H1 (cell line): ENCODE measurements at regions not wholly inside any gene's neighbourhood (a gene's known extent, or its start where the extent isn't known, plus 50 kb on each side); places are given as distances from the start of the nearest gene placed in this dataset.

Source experiments
- NANOG ChIP-seq: IDR thresholded peaks from 2 replicates; pipeline ENCODE4 v1.6.1; 2011; ENCODE audit warnings: low read length, low read depth, mild to moderate bottlenecking, inconsistent platforms; ENCODE audit not compliant: insufficient read depth, poor library complexity, severe bottlenecking
- POLR2A ChIP-seq, 2 experiments: IDR thresholded peaks; 1 replicate in 1 of 2; 2 replicates in 1 of 2; pipeline ENCODE4 v1.6.1; 2011; ENCODE audit warnings: low read depth in 2 of 2, low read length in 2 of 2, mild to moderate bottlenecking in 2 of 2; ENCODE audit errors: control extremely low read depth in 1 of 2
- SAP30 ChIP-seq: fragments of 300-600 bp; sonication (generic); IDR thresholded peaks from 2 replicates; pipeline ENCODE4 v1.7.1; 2012; ENCODE audit warnings: low read length, moderate library complexity, mild to moderate bottlenecking, inconsistent platforms; ENCODE audit not compliant: insufficient read depth, insufficient replicate concordance
- SP4 ChIP-seq: IDR thresholded peaks from 2 replicates; pipeline ENCODE4 v1.6.1; 2012; ENCODE audit warnings: low read length, inconsistent platforms
- SUZ12 ChIP-seq: fragments of 200-600 bp; sonication (generic); IDR thresholded peaks from 2 replicates; pipeline ENCODE4 v1.6.1; 2012; ENCODE audit warnings: mild to moderate bottlenecking, inconsistent platforms, low read length, moderate library complexity, mixed read lengths
- TF ChIP-seq, protein P1 (sequence below): fragments of 300-600 bp; sonication (generic); IDR thresholded peaks from 2 replicates; pipeline ENCODE4 v1.7.1; 2012; ENCODE audit warnings: low read length, moderate library complexity, mild to moderate bottlenecking, inconsistent platforms; ENCODE audit not compliant: insufficient replicate concordance
- TF ChIP-seq, protein P2 (sequence below): IDR thresholded peaks from 2 replicates; pipeline ENCODE4 v1.6.1; 2012; ENCODE audit warnings: low read length, inconsistent platforms
- TF ChIP-seq, protein P3 (sequence below): IDR thresholded peaks from 2 replicates; pipeline ENCODE4 v1.6.1; 2011; ENCODE audit warnings: low read depth, mild to moderate bottlenecking, low read length; ENCODE audit not compliant: insufficient read depth

DNA sequence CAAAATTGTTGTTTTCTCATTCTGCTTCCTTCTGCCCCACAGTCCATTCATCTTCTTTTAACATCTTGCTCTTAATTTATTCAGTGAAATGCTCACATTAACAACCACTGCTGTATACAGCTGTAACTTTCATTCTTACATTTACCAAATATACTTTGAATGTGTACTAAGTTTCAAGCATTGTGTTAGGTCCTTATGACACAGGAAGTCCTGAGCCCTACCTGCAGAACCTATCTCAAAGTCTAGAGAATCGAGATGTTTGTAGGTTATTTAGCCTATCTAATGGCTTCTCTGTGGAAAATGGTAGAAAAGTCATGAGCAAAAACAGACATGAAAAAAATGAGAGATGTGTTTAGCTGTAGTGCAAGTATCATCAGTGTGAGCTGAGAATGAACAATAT lies 117.6 kb upstream of the MGAT4C start (continued):
- TF ChIP-seq, protein P1, sequence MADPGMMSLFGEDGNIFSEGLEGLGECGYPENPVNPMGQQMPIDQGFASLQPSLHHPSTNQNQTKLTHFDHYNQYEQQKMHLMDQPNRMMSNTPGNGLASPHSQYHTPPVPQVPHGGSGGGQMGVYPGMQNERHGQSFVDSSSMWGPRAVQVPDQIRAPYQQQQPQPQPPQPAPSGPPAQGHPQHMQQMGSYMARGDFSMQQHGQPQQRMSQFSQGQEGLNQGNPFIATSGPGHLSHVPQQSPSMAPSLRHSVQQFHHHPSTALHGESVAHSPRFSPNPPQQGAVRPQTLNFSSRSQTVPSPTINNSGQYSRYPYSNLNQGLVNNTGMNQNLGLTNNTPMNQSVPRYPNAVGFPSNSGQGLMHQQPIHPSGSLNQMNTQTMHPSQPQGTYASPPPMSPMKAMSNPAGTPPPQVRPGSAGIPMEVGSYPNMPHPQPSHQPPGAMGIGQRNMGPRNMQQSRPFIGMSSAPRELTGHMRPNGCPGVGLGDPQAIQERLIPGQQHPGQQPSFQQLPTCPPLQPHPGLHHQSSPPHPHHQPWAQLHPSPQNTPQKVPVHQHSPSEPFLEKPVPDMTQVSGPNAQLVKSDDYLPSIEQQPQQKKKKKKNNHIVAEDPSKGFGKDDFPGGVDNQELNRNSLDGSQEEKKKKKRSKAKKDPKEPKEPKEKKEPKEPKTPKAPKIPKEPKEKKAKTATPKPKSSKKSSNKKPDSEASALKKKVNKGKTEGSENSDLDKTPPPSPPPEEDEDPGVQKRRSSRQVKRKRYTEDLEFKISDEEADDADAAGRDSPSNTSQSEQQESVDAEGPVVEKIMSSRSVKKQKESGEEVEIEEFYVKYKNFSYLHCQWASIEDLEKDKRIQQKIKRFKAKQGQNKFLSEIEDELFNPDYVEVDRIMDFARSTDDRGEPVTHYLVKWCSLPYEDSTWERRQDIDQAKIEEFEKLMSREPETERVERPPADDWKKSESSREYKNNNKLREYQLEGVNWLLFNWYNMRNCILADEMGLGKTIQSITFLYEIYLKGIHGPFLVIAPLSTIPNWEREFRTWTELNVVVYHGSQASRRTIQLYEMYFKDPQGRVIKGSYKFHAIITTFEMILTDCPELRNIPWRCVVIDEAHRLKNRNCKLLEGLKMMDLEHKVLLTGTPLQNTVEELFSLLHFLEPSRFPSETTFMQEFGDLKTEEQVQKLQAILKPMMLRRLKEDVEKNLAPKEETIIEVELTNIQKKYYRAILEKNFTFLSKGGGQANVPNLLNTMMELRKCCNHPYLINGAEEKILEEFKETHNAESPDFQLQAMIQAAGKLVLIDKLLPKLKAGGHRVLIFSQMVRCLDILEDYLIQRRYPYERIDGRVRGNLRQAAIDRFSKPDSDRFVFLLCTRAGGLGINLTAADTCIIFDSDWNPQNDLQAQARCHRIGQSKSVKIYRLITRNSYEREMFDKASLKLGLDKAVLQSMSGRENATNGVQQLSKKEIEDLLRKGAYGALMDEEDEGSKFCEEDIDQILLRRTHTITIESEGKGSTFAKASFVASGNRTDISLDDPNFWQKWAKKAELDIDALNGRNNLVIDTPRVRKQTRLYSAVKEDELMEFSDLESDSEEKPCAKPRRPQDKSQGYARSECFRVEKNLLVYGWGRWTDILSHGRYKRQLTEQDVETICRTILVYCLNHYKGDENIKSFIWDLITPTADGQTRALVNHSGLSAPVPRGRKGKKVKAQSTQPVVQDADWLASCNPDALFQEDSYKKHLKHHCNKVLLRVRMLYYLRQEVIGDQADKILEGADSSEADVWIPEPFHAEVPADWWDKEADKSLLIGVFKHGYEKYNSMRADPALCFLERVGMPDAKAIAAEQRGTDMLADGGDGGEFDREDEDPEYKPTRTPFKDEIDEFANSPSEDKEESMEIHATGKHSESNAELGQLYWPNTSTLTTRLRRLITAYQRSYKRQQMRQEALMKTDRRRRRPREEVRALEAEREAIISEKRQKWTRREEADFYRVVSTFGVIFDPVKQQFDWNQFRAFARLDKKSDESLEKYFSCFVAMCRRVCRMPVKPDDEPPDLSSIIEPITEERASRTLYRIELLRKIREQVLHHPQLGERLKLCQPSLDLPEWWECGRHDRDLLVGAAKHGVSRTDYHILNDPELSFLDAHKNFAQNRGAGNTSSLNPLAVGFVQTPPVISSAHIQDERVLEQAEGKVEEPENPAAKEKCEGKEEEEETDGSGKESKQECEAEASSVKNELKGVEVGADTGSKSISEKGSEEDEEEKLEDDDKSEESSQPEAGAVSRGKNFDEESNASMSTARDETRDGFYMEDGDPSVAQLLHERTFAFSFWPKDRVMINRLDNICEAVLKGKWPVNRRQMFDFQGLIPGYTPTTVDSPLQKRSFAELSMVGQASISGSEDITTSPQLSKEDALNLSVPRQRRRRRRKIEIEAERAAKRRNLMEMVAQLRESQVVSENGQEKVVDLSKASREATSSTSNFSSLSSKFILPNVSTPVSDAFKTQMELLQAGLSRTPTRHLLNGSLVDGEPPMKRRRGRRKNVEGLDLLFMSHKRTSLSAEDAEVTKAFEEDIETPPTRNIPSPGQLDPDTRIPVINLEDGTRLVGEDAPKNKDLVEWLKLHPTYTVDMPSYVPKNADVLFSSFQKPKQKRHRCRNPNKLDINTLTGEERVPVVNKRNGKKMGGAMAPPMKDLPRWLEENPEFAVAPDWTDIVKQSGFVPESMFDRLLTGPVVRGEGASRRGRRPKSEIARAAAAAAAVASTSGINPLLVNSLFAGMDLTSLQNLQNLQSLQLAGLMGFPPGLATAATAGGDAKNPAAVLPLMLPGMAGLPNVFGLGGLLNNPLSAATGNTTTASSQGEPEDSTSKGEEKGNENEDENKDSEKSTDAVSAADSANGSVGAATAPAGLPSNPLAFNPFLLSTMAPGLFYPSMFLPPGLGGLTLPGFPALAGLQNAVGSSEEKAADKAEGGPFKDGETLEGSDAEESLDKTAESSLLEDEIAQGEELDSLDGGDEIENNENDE, result no peak
- TF ChIP-seq SUZ12 (no peak), SAP30 (no peak), SP4 (no peak), POLR2A (IDR thresholded peaks at IDR 0.05; ENCODE audit: control extremely low read depth in 1 of 2, low read depth in 2 of 2, low read length in 2 of 2) (no peak), NANOG (no peak)
- TF ChIP-seq, protein P2, sequence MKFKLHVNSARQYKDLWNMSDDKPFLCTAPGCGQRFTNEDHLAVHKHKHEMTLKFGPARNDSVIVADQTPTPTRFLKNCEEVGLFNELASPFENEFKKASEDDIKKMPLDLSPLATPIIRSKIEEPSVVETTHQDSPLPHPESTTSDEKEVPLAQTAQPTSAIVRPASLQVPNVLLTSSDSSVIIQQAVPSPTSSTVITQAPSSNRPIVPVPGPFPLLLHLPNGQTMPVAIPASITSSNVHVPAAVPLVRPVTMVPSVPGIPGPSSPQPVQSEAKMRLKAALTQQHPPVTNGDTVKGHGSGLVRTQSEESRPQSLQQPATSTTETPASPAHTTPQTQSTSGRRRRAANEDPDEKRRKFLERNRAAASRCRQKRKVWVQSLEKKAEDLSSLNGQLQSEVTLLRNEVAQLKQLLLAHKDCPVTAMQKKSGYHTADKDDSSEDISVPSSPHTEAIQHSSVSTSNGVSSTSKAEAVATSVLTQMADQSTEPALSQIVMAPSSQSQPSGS, result no peak
- TF ChIP-seq, protein P3, sequence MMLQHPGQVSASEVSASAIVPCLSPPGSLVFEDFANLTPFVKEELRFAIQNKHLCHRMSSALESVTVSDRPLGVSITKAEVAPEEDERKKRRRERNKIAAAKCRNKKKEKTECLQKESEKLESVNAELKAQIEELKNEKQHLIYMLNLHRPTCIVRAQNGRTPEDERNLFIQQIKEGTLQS, result no peak
